Epithelial cell of esophagus (primary cell): ENCODE measurements at regions not wholly inside any gene's neighbourhood (a gene's known extent, or its start where the extent isn't known, plus 50 kb on each side); places are given as distances from the start of the nearest gene placed in this dataset.
A peak's percentile ranks its signal among the peaks of the same experiment; 100 is the strongest.

Experiments
- DNase-seq: peaks from one replicate; pipeline ENCODE4 v3.0.0; 2010; ENCODE audit warnings: low read depth
- H3K4me3 ChIP-seq: 2 replicates; pipeline ENCODE4 v1.5.1; 2011; ENCODE audit warnings: mild to moderate bottlenecking, low read length, control low read depth
- CTCF ChIP-seq: IDR thresholded peaks from 2 replicates; pipeline ENCODE4 v1.5.1; 2011; ENCODE audit warnings: low read depth, mild to moderate bottlenecking, low read length, control low read depth, inconsistent platforms; ENCODE audit not compliant: insufficient read depth; ENCODE audit errors: missing control alignments

- DNase-seq = peak; percentile 36
- no peak for TF ChIP-seq CTCF
- H3K4me3 ChIP-seq = no peak overlapping the region
Measured at GRCh38 chr13:85170372-85170771, 628.8 kb downstream of the SLITRK6 start.

GRCh38 chr13:85166891-85167290, 632.3 kb downstream of the SLITRK6 start:
- TF ChIP-seq CTCF = no peak
- no peak for DNase-seq
- H3K4me3 ChIP-seq = no peak overlapping the region

- DNase-seq = no peak
- TF ChIP-seq CTCF = no peak
- no peak overlapping the region for H3K4me3 ChIP-seq
Measured at GRCh38 chr13:85163063-85163462, 636.2 kb downstream of the SLITRK6 start.

GRCh38 chr13:85148009-85148408, 651.2 kb downstream of the SLITRK6 start:
- H3K4me3 ChIP-seq = no peak overlapping the region
- no peak for TF ChIP-seq CTCF
- peak; percentile 33 for DNase-seq

- no peak for DNase-seq
- no peak overlapping the region for H3K4me3 ChIP-seq
- TF ChIP-seq CTCF = no peak
Measured at GRCh38 chr13:85142351-85142927, 656.8 kb downstream of the SLITRK6 start.

GRCh38 chr13:85141401-85141800, 657.8 kb downstream of the SLITRK6 start:
- TF ChIP-seq CTCF = no peak

GRCh38 chr13:85140192-85140591, 659.0 kb downstream of the SLITRK6 start:
- TF ChIP-seq CTCF = no peak
- no peak overlapping the region for H3K4me3 ChIP-seq
- DNase-seq = peak; percentile 87

More at GRCh38 chr13:85141401-85141800, 657.8 kb downstream of the SLITRK6 start:
- DNase-seq = no peak
- no peak overlapping the region for H3K4me3 ChIP-seq
